Urinary bladder (tissue), 3 donors: ENCODE measurements at regions not wholly inside any gene's neighbourhood (a gene's known extent, or its start where the extent isn't known, plus 50 kb on each side); places are given as distances from the start of the nearest gene placed in this dataset.

Experiments
- DNase-seq: peaks from one replicate; pipeline ENCODE4 v3.0.0-alpha.2; 2015; ENCODE audit errors: extremely low spot score
- H3K27ac ChIP-seq: one replicate; pipeline ENCODE4 v1.5.1; 2013; ENCODE audit warnings: low read depth, mild to moderate bottlenecking, moderate library complexity
- H3K36me3 ChIP-seq: one replicate; pipeline ENCODE4 v1.6.1; 2013; ENCODE audit warnings: mild to moderate bottlenecking, moderate library complexity; ENCODE audit not compliant: insufficient read depth
- H3K4me1 ChIP-seq: one replicate; pipeline ENCODE4 v1.6.1; 2013; ENCODE audit warnings: mild to moderate bottlenecking, moderate library complexity; ENCODE audit not compliant: insufficient read depth
- H3K4me3 ChIP-seq: one replicate; pipeline ENCODE4 v1.5.1; 2013; ENCODE audit warnings: low read depth, low read length
- WGBS: extraction: QIAGEN DNeasy Blood & Tissue Kit; methylation state at CpG from one replicate; pipeline ENCODE4 v1.1.7; 2013; 5-methylcytosine and 5-hydroxymethylcytosine counted together
- donor health status: healthy with polysubstance abuse.
- donor health status: healthy.

DNA sequence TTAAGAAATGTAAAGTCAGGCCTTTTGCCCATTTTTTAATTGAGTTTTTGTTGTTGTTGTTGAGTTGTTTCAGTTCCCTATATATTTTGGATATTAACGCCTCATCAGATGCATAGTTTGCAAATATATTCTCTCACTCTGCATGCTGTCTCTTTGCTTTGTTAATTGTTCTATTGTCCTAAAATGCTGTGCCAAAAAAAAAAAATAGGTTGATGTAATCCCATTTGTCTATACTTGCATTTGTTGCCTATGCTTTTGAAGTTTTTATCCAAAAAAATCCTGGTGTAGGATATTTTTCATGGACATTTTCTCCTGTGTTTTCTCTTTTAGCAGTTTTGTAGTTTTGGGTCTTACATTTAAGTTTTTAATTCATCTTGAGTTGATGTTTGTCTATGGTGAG, 163.3 kb upstream of the STARD13 start:
- 95% methylated on average over 1 of the region's 1 CpG for WGBS
- no peak for DNase-seq
- H3K4me3 ChIP-seq, result no peak overlapping the region
- H3K36me3 ChIP-seq, result no peaks in the 10 kb centered on the region
- H3K27ac ChIP-seq, result no peak overlapping the region
- no peaks in the 10 kb centered on the region for H3K4me1 ChIP-seq

DNA sequence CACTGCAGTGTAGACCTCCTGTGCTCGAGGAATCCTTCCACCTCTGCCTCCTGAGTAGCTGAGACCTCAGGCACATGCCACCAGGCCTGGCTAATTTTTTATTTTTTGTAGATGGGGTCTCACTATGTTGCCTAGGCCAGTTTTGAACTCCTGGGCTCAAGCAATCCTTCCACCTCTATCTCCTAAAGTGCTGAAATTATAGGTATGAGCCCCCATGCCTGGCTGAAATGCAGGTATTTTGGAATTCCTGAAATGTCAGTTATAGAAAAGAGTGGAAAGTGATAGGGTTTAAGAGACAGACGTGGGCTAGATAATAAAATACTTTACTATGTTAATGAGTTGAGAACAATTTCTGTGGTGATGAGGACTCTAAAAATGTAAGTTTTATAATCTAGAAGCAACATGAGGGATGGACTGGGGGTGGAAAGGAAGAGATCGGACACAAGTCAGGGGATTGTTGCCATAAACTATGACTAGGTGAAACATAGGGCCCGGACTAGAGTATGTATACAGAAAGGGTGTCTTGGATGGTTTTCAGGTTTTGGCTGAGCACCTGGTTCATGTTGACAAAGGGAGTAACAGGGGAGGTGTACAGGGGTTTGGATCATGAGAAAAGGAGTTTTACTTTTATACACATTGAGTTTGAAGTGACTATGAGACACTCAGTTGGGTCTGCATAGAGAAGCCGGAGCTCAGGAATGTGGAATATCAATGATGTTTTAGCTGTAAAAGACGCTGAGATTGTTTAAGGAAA, 165.6 kb upstream of the STARD13 start:
- no peaks in the 10 kb centered on the region for H3K4me1 ChIP-seq
- no peaks in the 10 kb centered on the region for H3K36me3 ChIP-seq
- H3K4me3 ChIP-seq, result no peak overlapping the region
- WGBS, result 92% methylated on average over 6 of the region's 6 CpGs
- H3K27ac ChIP-seq, result no peak overlapping the region
- DNase-seq, result no peak

- H3K27ac ChIP-seq, result no peak overlapping the region
- WGBS, result 33% methylated on average over 2 of the region's 2 CpGs
Observed at GRCh38 chr13:33452873-33453517, 167.4 kb upstream of the STARD13 start.

DNA sequence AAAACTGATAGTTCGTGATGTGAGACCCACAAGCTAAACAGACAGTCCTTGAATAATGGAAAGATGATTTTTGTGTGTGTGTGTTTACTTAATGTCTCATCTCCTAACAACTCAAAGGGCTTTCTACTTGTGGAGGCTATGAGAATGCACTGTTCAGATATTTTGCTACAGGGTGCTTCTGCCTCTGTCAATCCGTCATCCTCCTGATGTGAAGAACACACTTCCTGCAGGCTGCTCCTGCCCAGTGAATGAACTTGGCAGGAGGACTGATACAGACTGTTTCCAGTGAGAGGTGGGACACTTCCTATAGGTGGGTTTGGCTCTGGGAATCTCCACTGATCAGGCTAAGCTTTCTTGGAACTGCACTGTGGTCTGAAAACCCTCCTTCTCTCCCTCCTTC, 168.4 kb upstream of the STARD13 start:
- peak overlapping the region; percentile 32 for H3K27ac ChIP-seq

More at GRCh38 chr13:33452873-33453517, 167.4 kb upstream of the STARD13 start:
- DNase-seq, result no peak
- Histone ChIP-seq H3K36me3 (no peaks in the 10 kb centered on the region), H3K4me1 (no peaks in the 10 kb centered on the region), H3K4me3 (no peak overlapping the region)

GRCh38 chr13:33454844-33455705, 169.5 kb upstream of the STARD13 start:
- DNase-seq, result peak; percentile 1
- Histone ChIP-seq H3K4me3 (no peak overlapping the region), H3K36me3 (no peaks in the 10 kb centered on the region), H3K27ac (no peak overlapping the region), H3K4me1 (no peaks in the 10 kb centered on the region)
- 54% methylated on average over 5 of the region's 5 CpGs for WGBS

More for the DNA sequence above, 168.4 kb upstream of the STARD13 start:
- Histone ChIP-seq H3K4me3 (no peak overlapping the region), H3K4me1 (no peaks in the 10 kb centered on the region), H3K36me3 (no peaks in the 10 kb centered on the region)
- no peak for DNase-seq
- 72% methylated on average over 2 of the region's 2 CpGs for WGBS

- WGBS, result 99% methylated on average over 1 of the region's 1 CpG
- Histone ChIP-seq H3K4me1 (no peaks in the 10 kb centered on the region), H3K27ac (no peak overlapping the region), H3K4me3 (no peak overlapping the region), H3K36me3 (no peaks in the 10 kb centered on the region)
- DNase-seq, result no peak
Observed at GRCh38 chr13:33459702-33460101, 174.1 kb upstream of the STARD13 start.

- no peak overlapping the region for H3K4me3 ChIP-seq
- no peaks in the 10 kb centered on the region for H3K36me3 ChIP-seq
- 87% methylated on average over 4 of the region's 4 CpGs for WGBS
- no peak overlapping the region for H3K27ac ChIP-seq
- H3K4me1 ChIP-seq, result no peaks in the 10 kb centered on the region
- DNase-seq, result no peak
Observed at GRCh38 chr13:33462109-33462508, 176.6 kb upstream of the STARD13 start.

- DNase-seq, result no peak
- Histone ChIP-seq H3K27ac (no peak overlapping the region), H3K4me1 (no peaks in the 10 kb centered on the region), H3K36me3 (no peaks in the 10 kb centered on the region), H3K4me3 (no peak overlapping the region)
- WGBS, result 72% methylated on average over 2 of the region's 2 CpGs
Observed at GRCh38 chr13:33464345-33464744, 178.8 kb upstream of the STARD13 start.

DNA sequence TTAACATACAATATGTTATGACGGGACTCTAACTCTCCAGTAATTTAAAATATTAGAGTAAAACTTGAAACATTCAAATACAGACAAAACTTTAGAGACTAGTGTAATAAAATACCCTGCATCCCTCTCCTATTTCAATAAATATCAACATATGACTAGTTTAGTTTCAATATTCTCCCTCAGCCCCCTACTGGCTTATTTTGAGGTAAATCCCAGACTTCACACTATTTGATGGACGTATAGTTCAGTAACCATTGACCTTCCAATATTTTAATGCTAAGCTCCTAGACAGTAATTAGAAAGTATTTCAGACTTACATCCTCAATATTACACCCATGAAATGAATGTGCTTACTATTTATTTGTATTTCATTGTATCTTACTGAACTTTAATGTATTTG, 180.7 kb upstream of the STARD13 start:
- H3K36me3 ChIP-seq, result no peaks in the 10 kb centered on the region
- 93% methylated on average over 2 of the region's 2 CpGs for WGBS
- H3K27ac ChIP-seq, result no peak overlapping the region
- H3K4me1 ChIP-seq, result no peaks in the 10 kb centered on the region
- no peak overlapping the region for H3K4me3 ChIP-seq
- no peak for DNase-seq

- Histone ChIP-seq H3K36me3 (no peaks in the 10 kb centered on the region), H3K4me3 (no peak overlapping the region), H3K27ac (no peak overlapping the region), H3K4me1 (no peaks in the 10 kb centered on the region)
- WGBS, result 82% methylated on average over 3 of the region's 3 CpGs
- no peak for DNase-seq
Observed at GRCh38 chr13:33467556-33467955, 182.0 kb upstream of the STARD13 start.

GRCh38 chr13:33471204-33471603, 185.6 kb upstream of the STARD13 start:
- Histone ChIP-seq H3K4me3 (no peak overlapping the region), H3K36me3 (no peaks in the 10 kb centered on the region), H3K27ac (no peak overlapping the region), H3K4me1 (no peaks in the 10 kb centered on the region)
- DNase-seq, result no peak

DNA sequence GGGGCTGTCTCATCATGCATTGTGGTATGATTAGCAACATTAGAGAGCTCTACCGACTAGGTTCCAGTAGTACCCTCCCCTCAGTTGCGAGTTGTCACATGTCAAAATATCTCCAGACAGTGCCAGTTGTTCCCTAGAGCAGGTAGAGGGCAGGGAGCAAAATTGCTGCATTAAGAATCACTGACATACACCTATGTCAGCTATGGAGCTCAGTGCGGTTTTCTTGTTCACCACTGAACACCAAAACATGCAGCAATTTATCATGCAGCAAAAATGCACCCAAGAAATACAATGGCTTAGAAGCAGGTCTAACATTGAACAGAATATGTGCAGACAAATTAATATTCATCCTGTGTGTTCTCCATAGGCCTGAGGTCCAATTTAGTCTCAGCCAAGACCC, 186.9 kb upstream of the STARD13 start:
- Histone ChIP-seq H3K4me1 (no peaks in the 10 kb centered on the region), H3K36me3 (no peaks in the 10 kb centered on the region), H3K4me3 (no peak overlapping the region), H3K27ac (no peak overlapping the region)
- 71% methylated on average over 3 of the region's 3 CpGs for WGBS
- DNase-seq, result no peak

GRCh38 chr13:33479105-33479504, 193.6 kb upstream of the STARD13 start:
- WGBS, result 42% methylated on average over 4 of the region's 4 CpGs
- H3K4me1 ChIP-seq, result no peaks in the 10 kb centered on the region
- no peak overlapping the region for H3K4me3 ChIP-seq

GRCh38 chr13:33480561-33480960, 195.0 kb upstream of the STARD13 start:
- 42% methylated on average over 1 of the region's 1 CpG for WGBS
- no peaks in the 10 kb centered on the region for H3K36me3 ChIP-seq

More at GRCh38 chr13:33479105-33479504, 193.6 kb upstream of the STARD13 start:
- no peak overlapping the region for H3K27ac ChIP-seq
- no peaks in the 10 kb centered on the region for H3K36me3 ChIP-seq
- DNase-seq, result no peak

More at GRCh38 chr13:33480561-33480960, 195.0 kb upstream of the STARD13 start:
- H3K27ac ChIP-seq, result no peak overlapping the region
- H3K4me3 ChIP-seq, result no peak overlapping the region
- DNase-seq, result no peak
- H3K4me1 ChIP-seq, result no peaks in the 10 kb centered on the region
